Astrocyte (in vitro differentiated cells and primary cell): ENCODE measurements at regions not wholly inside any gene's neighbourhood (a gene's known extent, or its start where the extent isn't known, plus 50 kb on each side); places are given as distances from the start of the nearest gene placed in this dataset.

Source experiments
- CTCF ChIP-seq: IDR thresholded peaks from 2 replicates; pipeline ENCODE4 v1.5.1; 2011; ENCODE audit warnings: low read depth, mild to moderate bottlenecking, inconsistent platforms, low read length, moderate library complexity; ENCODE audit not compliant: insufficient read depth
- EZH2 ChIP-seq: IDR thresholded peaks from 2 replicates; pipeline ENCODE4 v1.6.1; 2012; ENCODE audit warnings: mild to moderate bottlenecking, low read length, inconsistent platforms; ENCODE audit not compliant: insufficient read depth

GRCh38 chr12:92370828-92371227 lies 225.2 kb upstream of the BTG1 start:
- TF ChIP-seq CTCF, result no peak
- TF ChIP-seq EZH2, result no peak
